Spleen (tissue), 7 donors: ENCODE measurements at regions not wholly inside any gene's neighbourhood (a gene's known extent, or its start where the extent isn't known, plus 50 kb on each side); places are given as distances from the start of the nearest gene placed in this dataset.

Experiments
- POLR2A ChIP-seq, 3 donors: fragments of 450-650 bp; IDR thresholded peaks; one replicate each; pipeline ENCODE4 v1.5.1; 2017; ENCODE audit warnings: antibody characterized with exemption in 3 of 3, mild to moderate bottlenecking in 1 of 3
- TF ChIP-seq, protein P1 (sequence below), 11 experiments: fragments of 200-600 bp in 7 of 11; fragments of 450-650 bp in 4 of 11; sonication (generic) in 4 of 11; IDR thresholded peaks in 8 of 11; conservative IDR thresholded peaks in 3 of 11; 1 replicate in 7 of 11; 2 replicates in 4 of 11; pipeline versions ENCODE4 v1.4.0 to v1.8.0; 2016 to 2021; ENCODE audit warnings: antibody characterized with exemption in 11 of 11, inconsistent platforms in 4 of 11, mild to moderate bottlenecking in 1 of 11
- donor health status: DM: no; HTN: no; CAD: no; lungs with moderate emphysema.
- donor health status: DM: no; HTN: no; CAD: no.
- donor health status: DM: no; HTN: no; CAD: no.

- TF ChIP-seq, protein P1, sequence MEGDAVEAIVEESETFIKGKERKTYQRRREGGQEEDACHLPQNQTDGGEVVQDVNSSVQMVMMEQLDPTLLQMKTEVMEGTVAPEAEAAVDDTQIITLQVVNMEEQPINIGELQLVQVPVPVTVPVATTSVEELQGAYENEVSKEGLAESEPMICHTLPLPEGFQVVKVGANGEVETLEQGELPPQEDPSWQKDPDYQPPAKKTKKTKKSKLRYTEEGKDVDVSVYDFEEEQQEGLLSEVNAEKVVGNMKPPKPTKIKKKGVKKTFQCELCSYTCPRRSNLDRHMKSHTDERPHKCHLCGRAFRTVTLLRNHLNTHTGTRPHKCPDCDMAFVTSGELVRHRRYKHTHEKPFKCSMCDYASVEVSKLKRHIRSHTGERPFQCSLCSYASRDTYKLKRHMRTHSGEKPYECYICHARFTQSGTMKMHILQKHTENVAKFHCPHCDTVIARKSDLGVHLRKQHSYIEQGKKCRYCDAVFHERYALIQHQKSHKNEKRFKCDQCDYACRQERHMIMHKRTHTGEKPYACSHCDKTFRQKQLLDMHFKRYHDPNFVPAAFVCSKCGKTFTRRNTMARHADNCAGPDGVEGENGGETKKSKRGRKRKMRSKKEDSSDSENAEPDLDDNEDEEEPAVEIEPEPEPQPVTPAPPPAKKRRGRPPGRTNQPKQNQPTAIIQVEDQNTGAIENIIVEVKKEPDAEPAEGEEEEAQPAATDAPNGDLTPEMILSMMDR (IDR thresholded peaks at IDR 0.05 in 8 of 11, conservative IDR thresholded peaks at IDR 0.05 in 3 of 11), result no peak
- TF ChIP-seq POLR2A (IDR thresholded peaks at IDR 0.05), result no peak
Observed at GRCh38 chr1:234979296-234980279, 149.0 kb downstream of the TOMM20 start.
